Naive thymus-derived CD4-positive, alpha-beta T cell (primary cell): ENCODE measurements at regions not wholly inside any gene's neighbourhood (a gene's known extent, or its start where the extent isn't known, plus 50 kb on each side); places are given as distances from the start of the nearest gene placed in this dataset.
"Not testable (repeated sequence)": the region's sequence is repeated elsewhere in the genome, so short reads cannot be mapped to it uniquely, and the experiment has no call there.

Source experiments
- ATAC-seq: fragments of 150-1000 bp; cut with Tn5 transposase; 2 replicates; pipeline ENCODE4 v1.10.0; 2021; ENCODE audit warnings: mild to moderate bottlenecking, moderate library complexity
- CTCF ChIA-PET: fragments of 350-600 bp; sonication (Branson Sonifier 250); formaldehyde crosslinking; loops from one replicate; lab custom pipeline; 2021; ENCODE audit warnings: antibody characterized with exemption; lab: Charles Lee
- POLR2A ChIA-PET: fragments of 350-600 bp; sonication (Branson Sonifier 250); formaldehyde crosslinking; loops from one replicate; lab custom pipeline; 2021; ENCODE audit warnings: antibody characterized with exemption, inconsistent platforms; lab: Charles Lee
- DNase-seq, 9 donors: peaks; one replicate each; pipeline versions ENCODE4 v3.0.0 to v3.0.0-alpha.2; 2020 to 2022; ENCODE audit warnings: mixed read lengths in 1 of 9
- H3K27ac ChIP-seq: one replicate; pipeline ENCODE4 v1.7.0; 2013; ENCODE audit warnings: mild to moderate bottlenecking, low read depth, low read length, moderate library complexity
- H3K27me3 ChIP-seq, 2 donors: one replicate each; pipeline ENCODE4 v1.7.0; 2013; ENCODE audit warnings: low read length in 2 of 2, mild to moderate bottlenecking in 2 of 2, moderate library complexity in 2 of 2; ENCODE audit not compliant: control insufficient read depth in 2 of 2, insufficient read depth in 2 of 2
- H3K36me3 ChIP-seq, 3 experiments: 1 replicate in 2 of 3; 2 replicates in 1 of 3; pipeline ENCODE4 v1.7.0; 2013; ENCODE audit warnings: low read length in 3 of 3, mild to moderate bottlenecking in 3 of 3, moderate library complexity in 1 of 3; ENCODE audit not compliant: insufficient read depth in 3 of 3, control insufficient read depth in 2 of 3
- H3K4me1 ChIP-seq, 2 donors: one replicate each; pipeline ENCODE4 v1.7.0; 2013; ENCODE audit warnings: low read length in 2 of 2, mild to moderate bottlenecking in 2 of 2, moderate library complexity in 1 of 2; ENCODE audit not compliant: control insufficient read depth in 2 of 2, insufficient read depth in 2 of 2
- H3K4me3 ChIP-seq: 2 replicates; pipeline ENCODE4 v1.7.0; 2013; ENCODE audit warnings: mild to moderate bottlenecking, low read length
- H3K9me3 ChIP-seq, 3 experiments: 1 replicate in 2 of 3; 2 replicates in 1 of 3; pipeline ENCODE4 v1.7.0; 2013; ENCODE audit warnings: low read length in 3 of 3; ENCODE audit not compliant: control insufficient read depth in 2 of 3
- H3K27ac Mint-ChIP-seq, 9 donors: one replicate each; pipeline ENCODE4 v1.8.0; 2020 to 2022; ENCODE audit warnings: mixed read lengths in 9 of 9, mild to moderate bottlenecking in 8 of 9, moderate library complexity in 5 of 9, inconsistent platforms in 2 of 9
- H3K27me3 Mint-ChIP-seq, 5 donors: one replicate each; pipeline ENCODE4 v1.8.0; 2021 to 2022; ENCODE audit warnings: mixed read lengths in 5 of 5, mild to moderate bottlenecking in 1 of 5
- H3K36me3 Mint-ChIP-seq, 5 donors: one replicate each; pipeline ENCODE4 v1.8.0; 2020 to 2022; ENCODE audit warnings: mixed read lengths in 5 of 5, mild to moderate bottlenecking in 3 of 5, inconsistent platforms in 1 of 5
- H3K4me1 Mint-ChIP-seq, 7 donors: one replicate each; pipeline ENCODE4 v1.8.0; 2020 to 2022; ENCODE audit warnings: mixed read lengths in 7 of 7, mild to moderate bottlenecking in 3 of 7, inconsistent platforms in 1 of 7
- H3K4me3 Mint-ChIP-seq, 10 donors: one replicate each; pipeline ENCODE4 v1.8.0; 2020 to 2022; ENCODE audit warnings: mild to moderate bottlenecking in 10 of 10, mixed read lengths in 10 of 10, moderate library complexity in 6 of 10, inconsistent platforms in 2 of 10
- H3K9me3 Mint-ChIP-seq, 11 donors: one replicate each; pipeline ENCODE4 v1.8.0; 2020 to 2022; ENCODE audit warnings: mixed read lengths in 11 of 11, mild to moderate bottlenecking in 4 of 11, inconsistent platforms in 1 of 11, moderate library complexity in 1 of 11
- intact Hi-C, 2 donors: fragments of 100-400 bp; cut with micrococcal nuclease; formaldehyde crosslinking; loops; one replicate each; pipeline ENCODE4 v1.15.1; 2023

- POLR2A ChIA-PET = no interaction called here
- no peak overlapping the region for H3K4me3 ChIP-seq
- no peak for ATAC-seq
- H3K4me1 ChIP-seq = no peaks in the 10 kb centered on the region
- Mint-ChIP-seq H3K27ac (no peak overlapping the region), H3K4me1 (no peaks in the 10 kb centered on the region), H3K9me3 (peaks cover 0 to 19% (median 5%) of the 10 kb centered on the region in 11 donors), H3K27me3 (no peaks in the 10 kb centered on the region), H3K4me3 (no peak overlapping the region), H3K36me3 (no peaks in the 10 kb centered on the region)
- no peak overlapping the region for H3K27ac ChIP-seq
- H3K36me3 ChIP-seq = no peaks in the 10 kb centered on the region
- no peak for DNase-seq
- no peaks in the 10 kb centered on the region for H3K27me3 ChIP-seq
- intact Hi-C loops = no loop called here
- CTCF ChIA-PET = no interaction called here
- no peaks in the 10 kb centered on the region for H3K9me3 ChIP-seq
Observed at GRCh38 chr2:228516019-228516418, 334.5 kb upstream of the SPHKAP start.

- H3K4me3 Mint-ChIP-seq, H3K4me1 ChIP-seq, H3K4me3 ChIP-seq, H3K9me3 ChIP-seq, H3K36me3 Mint-ChIP-seq, ATAC-seq, intact Hi-C loops, CTCF ChIA-PET, H3K4me1 Mint-ChIP-seq, H3K27ac ChIP-seq, H3K27me3 Mint-ChIP-seq, DNase-seq, H3K36me3 ChIP-seq, H3K27ac Mint-ChIP-seq, H3K27me3 ChIP-seq: not testable (repeated sequence)
- H3K9me3 Mint-ChIP-seq = peaks cover 0 to 11% (median 5%) of the 10 kb centered on the region in 11 donors
- POLR2A ChIA-PET = interaction anchor here (0.6 to 0.7 kb wide), 2 partner anchors 407 to 1677 kb away, joined by 4 to 5 read pairs; no protein-coding TSS in a partner anchor
Observed at GRCh38 chr2:228513480-228513879, 332.0 kb upstream of the SPHKAP start.

GRCh38 chr2:228509021-228509420, 327.5 kb upstream of the SPHKAP start:
- Mint-ChIP-seq H3K36me3 (no peaks in the 10 kb centered on the region), H3K27ac (no peak overlapping the region), H3K27me3 (no peaks in the 10 kb centered on the region), H3K4me1 (peaks cover 0 to 2% (median 0%) of the 10 kb centered on the region in 7 donors), H3K9me3 (peaks cover 0 to 19% (median 6%) of the 10 kb centered on the region in 11 donors), H3K4me3 (no peak overlapping the region)
- CTCF ChIA-PET = no interaction called here
- no peak for ATAC-seq
- intact Hi-C loops = no loop called here
- no peaks in the 10 kb centered on the region for H3K27me3 ChIP-seq
- POLR2A ChIA-PET = no interaction called here
- no peak overlapping the region for H3K4me3 ChIP-seq
- no peak for DNase-seq
- no peaks in the 10 kb centered on the region for H3K9me3 ChIP-seq
- no peaks in the 10 kb centered on the region for H3K4me1 ChIP-seq
- no peak overlapping the region for H3K27ac ChIP-seq
- H3K36me3 ChIP-seq = no peaks in the 10 kb centered on the region

- H3K9me3 Mint-ChIP-seq = peaks cover 0 to 20% (median 6%) of the 10 kb centered on the region in 11 donors
- no peaks in the 10 kb centered on the region for H3K27me3 Mint-ChIP-seq
- no peak overlapping the region for H3K4me3 Mint-ChIP-seq
- Histone ChIP-seq H3K27ac (no peak overlapping the region), H3K36me3 (no peaks in the 10 kb centered on the region), H3K27me3 (no peaks in the 10 kb centered on the region), H3K4me1 (no peaks in the 10 kb centered on the region), H3K4me3 (no peak overlapping the region), H3K9me3 (no peaks in the 10 kb centered on the region)
- no peak overlapping the region for H3K27ac Mint-ChIP-seq
- ChIA-PET CTCF (no interaction called here), POLR2A (no interaction called here)
- DNase-seq = no peak
- no peak for ATAC-seq
- peaks cover 0 to 2% (median 0%) of the 10 kb centered on the region in 7 donors for H3K4me1 Mint-ChIP-seq
- intact Hi-C loops = no loop called here
- H3K36me3 Mint-ChIP-seq = no peaks in the 10 kb centered on the region
Observed at GRCh38 chr2:228507870-228508269, 326.4 kb upstream of the SPHKAP start.

GRCh38 chr2:228507231-228507824, 325.8 kb upstream of the SPHKAP start:
- ChIA-PET CTCF (no interaction called here), POLR2A (no interaction called here)
- Histone ChIP-seq H3K27me3 (no peaks in the 10 kb centered on the region), H3K36me3 (no peaks in the 10 kb centered on the region), H3K27ac (no peak overlapping the region), H3K4me1 (no peaks in the 10 kb centered on the region), H3K4me3 (no peak overlapping the region), H3K9me3 (no peaks in the 10 kb centered on the region)
- H3K27me3 Mint-ChIP-seq = no peaks in the 10 kb centered on the region
- H3K4me1 Mint-ChIP-seq = peaks cover 0 to 2% (median 0%) of the 10 kb centered on the region in 7 donors
- no peak for ATAC-seq
- no peak overlapping the region for H3K4me3 Mint-ChIP-seq
- peaks cover 0 to 21% (median 6%) of the 10 kb centered on the region in 11 donors for H3K9me3 Mint-ChIP-seq
- no peaks in the 10 kb centered on the region for H3K36me3 Mint-ChIP-seq
- DNase-seq = no peak
- no peak overlapping the region for H3K27ac Mint-ChIP-seq
- intact Hi-C loops = no loop called here

- H3K4me3 ChIP-seq = no peak overlapping the region
- Mint-ChIP-seq H3K27me3 (no peaks in the 10 kb centered on the region), H3K4me3 (no peak overlapping the region), H3K27ac (no peak overlapping the region), H3K4me1 (peaks cover 0 to 2% (median 0%) of the 10 kb centered on the region in 7 donors), H3K9me3 (peaks cover 0 to 29% (median 6%) of the 10 kb centered on the region in 11 donors), H3K36me3 (no peaks in the 10 kb centered on the region)
- no peak for ATAC-seq
- POLR2A ChIA-PET = no interaction called here
- no peaks in the 10 kb centered on the region for H3K4me1 ChIP-seq
- no peak overlapping the region for H3K27ac ChIP-seq
- intact Hi-C loops = no loop called here
- CTCF ChIA-PET = no interaction called here
- no peaks in the 10 kb centered on the region for H3K36me3 ChIP-seq
- no peak for DNase-seq
- H3K27me3 ChIP-seq = no peaks in the 10 kb centered on the region
- no peaks in the 10 kb centered on the region for H3K9me3 ChIP-seq
Observed at GRCh38 chr2:228503731-228504130, 322.2 kb upstream of the SPHKAP start.

GRCh38 chr2:228493852-228494251, 312.4 kb upstream of the SPHKAP start:
- Histone ChIP-seq H3K9me3 (no peaks in the 10 kb centered on the region), H3K27me3 (no peaks in the 10 kb centered on the region), H3K4me3 (no peak overlapping the region), H3K36me3 (no peaks in the 10 kb centered on the region), H3K4me1 (no peaks in the 10 kb centered on the region), H3K27ac (no peak overlapping the region)
- ATAC-seq (no peak), DNase-seq (no peak)
- CTCF ChIA-PET = no interaction called here
- Mint-ChIP-seq H3K36me3 (no peaks in the 10 kb centered on the region), H3K27me3 (no peaks in the 10 kb centered on the region), H3K9me3 (peaks cover 0 to 21% (median 2%) of the 10 kb centered on the region in 11 donors), H3K4me1 (no peaks in the 10 kb centered on the region), H3K27ac (no peak overlapping the region), H3K4me3 (no peak overlapping the region)
- intact Hi-C loops = no loop called here
- POLR2A ChIA-PET = no interaction called here
